Prostate gland (tissue), 2 donors: ENCODE measurements at regions not wholly inside any gene's neighbourhood (a gene's known extent, or its start where the extent isn't known, plus 50 kb on each side); places are given as distances from the start of the nearest gene placed in this dataset.

Source experiments
- DNase-seq: peaks from one replicate; pipeline ENCODE4 v3.0.0-alpha.2; 2019; ENCODE audit warnings: low spot score
- H3K27ac ChIP-seq, 2 donors: fragments of 200-600 bp; sonication (generic); 2 replicates each; pipeline ENCODE4 v1.5.1; 2017 to 2019
- H3K27me3 ChIP-seq: fragments of 200-600 bp; sonication (generic); replicated peaks from 2 replicates; pipeline ENCODE4 v1.5.1; 2019; ENCODE audit not compliant: insufficient read depth
- H3K36me3 ChIP-seq, 2 donors: fragments of 200-600 bp; sonication (generic); 1 replicate in 1 of 2; 2 replicates in 1 of 2; pipeline versions ENCODE4 v1.5.1 to v1.8.1; 2017 to 2019
- H3K4me1 ChIP-seq: fragments of 200-600 bp; sonication (generic); replicated peaks from 2 replicates; pipeline ENCODE4 v1.5.1; 2019
- H3K4me3 ChIP-seq, 2 donors: fragments of 200-600 bp; sonication (generic); 2 replicates each; pipeline ENCODE4 v1.5.1; 2017 to 2019
- H3K9me3 ChIP-seq: fragments of 200-600 bp; sonication (generic); 2 replicates; pipeline ENCODE4 v1.5.1; 2017
- CTCF ChIP-seq, 4 experiments: fragments of 200-600 bp in 2 of 4; fragments of 450-650 bp in 2 of 4; sonication (generic) in 2 of 4; IDR thresholded peaks; 1 replicate in 3 of 4; 2 replicates in 1 of 4; pipeline ENCODE4 v1.5.1; 2016 to 2019; ENCODE audit warnings: antibody characterized with exemption in 4 of 4, mild to moderate bottlenecking in 2 of 4, moderate library complexity in 2 of 4
- POLR2A ChIP-seq: fragments of 450-650 bp; IDR thresholded peaks from one replicate; pipeline ENCODE4 v1.6.1; 2016; ENCODE audit warnings: antibody characterized with exemption, mild to moderate bottlenecking
- POLR2AphosphoS5 ChIP-seq: sonication (generic); formaldehyde crosslinking; IDR thresholded peaks from one replicate; pipeline ENCODE4 v1.6.1; 2017; ENCODE audit warnings: antibody characterized with exemption
- WGBS: methylation state at CpG from one replicate; pipeline ENCODE4 v1.1.5; 2018; 5-methylcytosine and 5-hydroxymethylcytosine counted together
- intact Hi-C: fragments of 100-400 bp; cut with DNase I; formaldehyde crosslinking; loops from one replicate; pipeline ENCODE4 v1.14.2; 2022

GRCh38 chr5:88480245-88480644, 211.6 kb upstream of the TMEM161B start:
- DNase-seq: no peak
- 46% methylated on average over 4 of the region's 4 CpGs for WGBS
- no peaks in the 10 kb centered on the region for H3K27me3 ChIP-seq
- TF ChIP-seq CTCF (IDR thresholded peaks at IDR 0.05) (no peak), POLR2A (no peak), POLR2AphosphoS5 (no peak)
- H3K4me3 ChIP-seq: no peak overlapping the region
- H3K9me3 ChIP-seq: no peaks in the 10 kb centered on the region
- H3K4me1 ChIP-seq: no peaks in the 10 kb centered on the region
- no peak overlapping the region for H3K27ac ChIP-seq
- H3K36me3 ChIP-seq: no peaks in the 10 kb centered on the region
- intact Hi-C loops: no loop called here

GRCh38 chr5:88474574-88474973, 205.9 kb upstream of the TMEM161B start:
- 25% methylated on average over 1 of the region's 1 CpG for WGBS
- TF ChIP-seq CTCF (IDR thresholded peaks at IDR 0.05) (no peak), POLR2A (no peak), POLR2AphosphoS5 (no peak)
- Histone ChIP-seq H3K4me1 (no peaks in the 10 kb centered on the region), H3K4me3 (no peak overlapping the region), H3K36me3 (no peaks in the 10 kb centered on the region), H3K9me3 (no peaks in the 10 kb centered on the region), H3K27me3 (no peaks in the 10 kb centered on the region), H3K27ac (no peak overlapping the region)
- intact Hi-C loops: no loop called here
- DNase-seq: no peak

GRCh38 chr5:88470745-88471144, 202.1 kb upstream of the TMEM161B start:
- DNase-seq: no peak
- no peaks in the 10 kb centered on the region for H3K4me1 ChIP-seq
- no peaks in the 10 kb centered on the region for H3K9me3 ChIP-seq
- no peak overlapping the region for H3K4me3 ChIP-seq
- 82% methylated on average over 2 of the region's 2 CpGs for WGBS
- intact Hi-C loops: no loop called here
- H3K27ac ChIP-seq: no peak overlapping the region
- TF ChIP-seq POLR2AphosphoS5: no peak
- TF ChIP-seq CTCF (IDR thresholded peaks at IDR 0.05): no peak
- TF ChIP-seq POLR2A: no peak
- no peaks in the 10 kb centered on the region for H3K36me3 ChIP-seq
- H3K27me3 ChIP-seq: no peaks in the 10 kb centered on the region

- H3K27me3 ChIP-seq: no peaks in the 10 kb centered on the region
- WGBS: 61% methylated on average over 3 of the region's 3 CpGs
- TF ChIP-seq POLR2A (no peak), POLR2AphosphoS5 (no peak), CTCF (IDR thresholded peaks at IDR 0.05) (no peak)
- no peak overlapping the region for H3K4me3 ChIP-seq
- no peak for DNase-seq
- no peaks in the 10 kb centered on the region for H3K36me3 ChIP-seq
- H3K9me3 ChIP-seq: no peaks in the 10 kb centered on the region
- intact Hi-C loops: no loop called here
- no peak overlapping the region for H3K27ac ChIP-seq
- no peaks in the 10 kb centered on the region for H3K4me1 ChIP-seq
Measured at GRCh38 chr5:88459971-88460370, 191.3 kb upstream of the TMEM161B start.

- Histone ChIP-seq H3K9me3 (no peaks in the 10 kb centered on the region), H3K4me1 (no peaks in the 10 kb centered on the region), H3K36me3 (no peaks in the 10 kb centered on the region), H3K27me3 (no peaks in the 10 kb centered on the region), H3K27ac (no peak overlapping the region), H3K4me3 (no peak overlapping the region)
- 27% methylated on average over 1 of the region's 1 CpG for WGBS
- intact Hi-C loops: no loop called here
- TF ChIP-seq CTCF (IDR thresholded peaks at IDR 0.05) (no peak), POLR2AphosphoS5 (no peak), POLR2A (no peak)
- no peak for DNase-seq
Measured at GRCh38 chr5:88452820-88453219, 184.2 kb upstream of the TMEM161B start.
